Upper lobe of right lung (tissue), 1 donor: ENCODE measurements at regions not wholly inside any gene's neighbourhood (a gene's known extent, or its start where the extent isn't known, plus 50 kb on each side); places are given as distances from the start of the nearest gene placed in this dataset.

Experiments used
- ATAC-seq: fragments of 200-7000 bp; cut with Tn5 transposase; one replicate; pipeline ENCODE4 v1.9.1; 2020; ENCODE audit warnings: mild to moderate bottlenecking, moderate library complexity
- DNase-seq: peaks from one replicate; pipeline ENCODE4 v3.0.0-alpha.2; 2020
- H3K27ac ChIP-seq: fragments of 200-600 bp; one replicate; pipeline ENCODE4 v1.8.0; 2022
- H3K27me3 ChIP-seq: fragments of 200-600 bp; one replicate; pipeline ENCODE4 v1.8.0; 2022; ENCODE audit warnings: mild to moderate bottlenecking
- H3K36me3 ChIP-seq: fragments of 200-600 bp; one replicate; pipeline ENCODE4 v1.8.0; 2022
- H3K4me1 ChIP-seq: fragments of 200-600 bp; one replicate; pipeline ENCODE4 v1.8.0; 2022
- H3K4me3 ChIP-seq: fragments of 200-600 bp; one replicate; pipeline ENCODE4 v1.8.0; 2022; ENCODE audit warnings: mild to moderate bottlenecking
- H3K9me3 ChIP-seq: fragments of 200-600 bp; one replicate; pipeline ENCODE4 v1.8.0; 2022
- CTCF ChIP-seq: fragments of 200-600 bp; IDR thresholded peaks from one replicate; pipeline ENCODE4 v1.8.0; 2022; ENCODE audit warnings: antibody characterized with exemption
- intact Hi-C: fragments of 100-400 bp; cut with DNase I; formaldehyde crosslinking; loops from one replicate; pipeline ENCODE4 v1.11.0; 2022
- donor health status: DM: no; HTN: yes; CAD: no; lungs with severe emphysema.

- Histone ChIP-seq H3K27ac (no peak overlapping the region), H3K4me3 (no peak overlapping the region), H3K27me3 (no peaks in the 10 kb centered on the region), H3K9me3 (no peaks in the 10 kb centered on the region), H3K4me1 (no peaks in the 10 kb centered on the region), H3K36me3 (no peaks in the 10 kb centered on the region)
- DNase-seq (no peak), ATAC-seq (no peak)
- no peak for TF ChIP-seq CTCF
- intact Hi-C loops = no loop called here
Measured at GRCh38 chr3:30167541-30168011, 438.8 kb upstream of the TGFBR2 start.

- Histone ChIP-seq H3K36me3 (no peaks in the 10 kb centered on the region), H3K27ac (no peak overlapping the region), H3K9me3 (no peaks in the 10 kb centered on the region), H3K4me3 (no peak overlapping the region), H3K4me1 (no peaks in the 10 kb centered on the region), H3K27me3 (no peaks in the 10 kb centered on the region)
- DNase-seq (no peak), ATAC-seq (no peak)
- intact Hi-C loops = no loop called here
- TF ChIP-seq CTCF = no peak
Measured at GRCh38 chr3:30169487-30169886, 436.9 kb upstream of the TGFBR2 start.

GRCh38 chr3:30170681-30171438 is 435.5 kb upstream of the TGFBR2 start:
- no peaks in the 10 kb centered on the region for H3K9me3 ChIP-seq
- intact Hi-C loops = no loop called here
- H3K4me1 ChIP-seq = no peaks in the 10 kb centered on the region
- TF ChIP-seq CTCF = no peak
- no peaks in the 10 kb centered on the region for H3K36me3 ChIP-seq
- H3K27me3 ChIP-seq = no peaks in the 10 kb centered on the region
- no peak overlapping the region for H3K4me3 ChIP-seq
- H3K27ac ChIP-seq = no peak overlapping the region
- DNase-seq = no peak
- no peak for ATAC-seq

- Histone ChIP-seq H3K9me3 (no peaks in the 10 kb centered on the region), H3K27ac (no peak overlapping the region), H3K27me3 (no peaks in the 10 kb centered on the region), H3K4me1 (no peaks in the 10 kb centered on the region), H3K4me3 (no peak overlapping the region), H3K36me3 (no peaks in the 10 kb centered on the region)
- DNase-seq (no peak), ATAC-seq (no peak)
- intact Hi-C loops = no loop called here
- no peak for TF ChIP-seq CTCF
Measured at GRCh38 chr3:30174357-30174756, 432.0 kb upstream of the TGFBR2 start.

- TF ChIP-seq CTCF = no peak
- intact Hi-C loops = no loop called here
Measured at GRCh38 chr3:30180310-30181177, 425.9 kb upstream of the TGFBR2 start.

More at GRCh38 chr3:30180310-30181177, 425.9 kb upstream of the TGFBR2 start:
- no peak overlapping the region for H3K27ac ChIP-seq
- no peaks in the 10 kb centered on the region for H3K4me1 ChIP-seq
- no peak for DNase-seq
- H3K36me3 ChIP-seq = no peaks in the 10 kb centered on the region
- H3K27me3 ChIP-seq = no peaks in the 10 kb centered on the region
- peak; percentile 43 for ATAC-seq
- no peak overlapping the region for H3K4me3 ChIP-seq
- no peaks in the 10 kb centered on the region for H3K9me3 ChIP-seq
